Neural cell (in vitro differentiated cells): ENCODE measurements at regions not wholly inside any gene's neighbourhood (a gene's known extent, or its start where the extent isn't known, plus 50 kb on each side); places are given as distances from the start of the nearest gene placed in this dataset.

Experiments used
- TAF1 ChIP-seq: IDR thresholded peaks from 2 replicates; pipeline ENCODE4 v1.6.1; 2012; ENCODE audit warnings: low read depth
- TF ChIP-seq, protein P1 (sequence below): fragments of 450-650 bp; IDR thresholded peaks from 2 replicates; pipeline ENCODE4 v1.5.1; 2014; ENCODE audit warnings: antibody characterized with exemption, mild to moderate bottlenecking, moderate library complexity; ENCODE audit not compliant: poor library complexity, severe bottlenecking

DNA sequence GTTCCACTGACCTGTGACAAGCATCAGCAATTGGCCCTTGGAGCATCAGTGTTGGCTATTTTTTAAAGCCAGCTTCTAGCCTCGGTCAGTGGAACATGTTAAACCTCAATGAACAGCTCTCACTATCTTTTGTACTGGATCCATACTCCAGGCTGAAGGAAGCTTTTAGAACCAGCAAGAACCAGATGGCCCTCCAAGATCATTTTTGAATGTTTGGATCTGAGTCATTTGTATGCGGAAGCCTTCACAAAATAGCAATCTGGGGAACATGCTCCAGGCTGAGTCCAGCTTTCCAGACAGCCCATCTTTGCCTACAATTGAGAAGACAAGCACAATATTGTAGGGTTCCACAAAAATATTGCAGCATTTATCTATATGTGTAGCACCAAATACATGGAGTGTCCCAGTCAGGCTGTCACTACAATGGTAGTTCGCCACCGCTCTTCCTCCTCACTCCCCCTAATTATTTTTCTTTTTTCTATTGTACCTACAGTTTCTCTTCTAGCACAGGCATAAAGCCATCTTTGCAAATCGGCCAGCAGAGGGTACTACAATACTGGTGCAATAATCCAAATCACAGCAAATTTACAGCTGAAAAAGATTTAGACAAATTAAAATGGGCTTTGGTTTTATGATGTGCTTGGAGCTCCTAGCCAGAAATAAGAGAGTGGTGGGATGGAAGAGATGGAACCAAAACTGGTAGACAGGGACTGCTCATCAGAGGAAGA is 177.4 kb upstream of the BLID start:
- TF ChIP-seq, protein P1, sequence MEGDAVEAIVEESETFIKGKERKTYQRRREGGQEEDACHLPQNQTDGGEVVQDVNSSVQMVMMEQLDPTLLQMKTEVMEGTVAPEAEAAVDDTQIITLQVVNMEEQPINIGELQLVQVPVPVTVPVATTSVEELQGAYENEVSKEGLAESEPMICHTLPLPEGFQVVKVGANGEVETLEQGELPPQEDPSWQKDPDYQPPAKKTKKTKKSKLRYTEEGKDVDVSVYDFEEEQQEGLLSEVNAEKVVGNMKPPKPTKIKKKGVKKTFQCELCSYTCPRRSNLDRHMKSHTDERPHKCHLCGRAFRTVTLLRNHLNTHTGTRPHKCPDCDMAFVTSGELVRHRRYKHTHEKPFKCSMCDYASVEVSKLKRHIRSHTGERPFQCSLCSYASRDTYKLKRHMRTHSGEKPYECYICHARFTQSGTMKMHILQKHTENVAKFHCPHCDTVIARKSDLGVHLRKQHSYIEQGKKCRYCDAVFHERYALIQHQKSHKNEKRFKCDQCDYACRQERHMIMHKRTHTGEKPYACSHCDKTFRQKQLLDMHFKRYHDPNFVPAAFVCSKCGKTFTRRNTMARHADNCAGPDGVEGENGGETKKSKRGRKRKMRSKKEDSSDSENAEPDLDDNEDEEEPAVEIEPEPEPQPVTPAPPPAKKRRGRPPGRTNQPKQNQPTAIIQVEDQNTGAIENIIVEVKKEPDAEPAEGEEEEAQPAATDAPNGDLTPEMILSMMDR, result no peak
- TF ChIP-seq TAF1, result no peak
